SH-SY5Y (cell line): ENCODE measurements at regions not wholly inside any gene's neighbourhood (a gene's known extent, or its start where the extent isn't known, plus 50 kb on each side); places are given as distances from the start of the nearest gene placed in this dataset.

Experiments
- GATA2 ChIP-seq: IDR thresholded peaks from 2 replicates; pipeline ENCODE4 v1.6.1; 2011; ENCODE audit warnings: mild to moderate bottlenecking, low read depth, low read length
- GATA3 ChIP-seq: IDR thresholded peaks from 2 replicates; pipeline ENCODE4 v1.6.1; 2011; ENCODE audit warnings: low read depth, mild to moderate bottlenecking, low read length, moderate library complexity

GRCh38 chr11:134591338-134591737, 179.3 kb upstream of the B3GAT1 start:
- TF ChIP-seq GATA3 (no peak), GATA2 (no peak)

GRCh38 chr11:134589129-134589528, 177.1 kb upstream of the B3GAT1 start:
- TF ChIP-seq GATA3 (no peak), GATA2 (no peak)

DNA sequence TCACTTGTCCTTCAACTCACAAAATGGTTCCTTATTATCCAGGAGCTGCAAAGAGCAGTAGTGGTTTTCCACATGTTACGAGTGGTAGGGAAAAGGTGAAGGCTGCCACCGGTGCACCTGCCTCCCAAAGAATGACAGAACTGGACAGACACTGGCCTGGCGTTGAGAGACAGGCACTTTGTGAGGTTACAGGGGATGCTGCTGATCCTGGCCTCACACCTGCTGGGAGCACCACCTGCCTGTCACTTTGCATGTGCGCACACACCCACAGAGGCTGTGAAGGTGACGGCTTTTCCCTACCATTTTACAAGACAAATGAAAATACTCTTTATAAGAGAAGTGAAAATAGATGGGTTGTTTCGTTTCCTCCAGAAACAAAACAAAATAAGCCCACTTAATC, 175.3 kb upstream of the B3GAT1 start:
- TF ChIP-seq GATA2 (no peak), GATA3 (no peak)

DNA sequence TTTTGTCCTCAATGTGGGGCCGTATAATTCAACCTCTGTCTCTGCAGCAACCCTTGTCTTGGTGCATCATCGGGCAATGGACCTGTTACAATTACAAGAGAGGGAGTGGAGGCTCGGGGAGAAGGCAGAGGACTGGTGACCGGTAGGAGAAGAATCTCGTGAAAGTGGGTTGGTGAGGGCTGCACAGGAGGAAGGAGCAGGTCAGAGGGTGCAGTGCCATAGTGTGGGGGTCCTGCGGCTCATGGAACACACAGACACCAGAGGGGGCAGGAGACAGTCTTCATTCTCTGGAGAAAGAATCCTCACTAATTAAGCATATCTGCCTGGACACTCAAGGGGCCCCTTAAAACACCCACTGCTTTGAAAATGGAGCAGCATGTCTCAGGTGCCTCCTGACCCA, 174.7 kb upstream of the B3GAT1 start:
- no peak for TF ChIP-seq GATA3
- no peak for TF ChIP-seq GATA2

DNA sequence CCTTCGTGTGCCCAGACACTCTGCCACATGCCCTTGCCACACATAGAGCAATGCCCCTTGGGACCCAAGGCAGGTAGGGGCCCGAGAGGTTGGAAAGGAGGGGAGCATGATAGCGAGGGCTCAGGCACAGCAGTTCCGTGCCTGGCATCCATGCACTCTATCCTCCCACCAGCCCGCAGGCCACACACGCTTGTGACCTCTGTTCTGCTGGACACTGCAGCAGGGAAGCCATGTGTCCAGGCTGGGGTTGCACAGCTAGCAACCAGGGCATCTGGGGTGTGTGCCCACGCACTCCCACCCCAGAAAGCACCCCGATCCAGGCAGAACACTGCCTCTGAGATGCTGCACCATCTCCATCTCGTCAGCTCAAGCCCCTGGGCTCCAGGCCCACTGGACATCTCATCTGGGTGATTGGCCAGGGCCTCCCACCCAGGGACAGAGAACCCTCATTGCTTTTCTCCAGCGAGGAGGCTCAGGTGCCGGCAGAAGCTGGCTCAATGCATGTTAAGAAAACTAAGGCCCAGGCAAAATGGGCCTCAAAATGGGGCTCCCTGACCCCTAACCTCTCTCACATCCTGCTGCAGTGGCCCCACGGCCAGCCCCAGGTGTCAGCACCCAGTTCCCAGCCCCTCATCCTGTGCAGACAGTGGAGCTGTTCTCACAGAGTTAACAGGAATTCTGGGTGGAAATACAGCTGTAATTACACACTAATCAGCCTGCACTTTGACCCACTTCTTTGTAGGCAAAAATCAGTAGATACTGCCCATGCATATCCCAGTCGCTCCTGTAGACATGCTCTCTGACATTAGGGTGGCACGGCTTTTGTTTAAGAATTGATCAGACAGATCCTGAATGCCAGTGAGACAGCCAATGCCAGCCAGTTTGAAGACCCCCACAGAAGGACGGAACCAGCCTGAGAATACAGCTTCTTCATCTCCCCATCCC, 173.9 kb upstream of the B3GAT1 start:
- no peak for TF ChIP-seq GATA2
- no peak for TF ChIP-seq GATA3

GRCh38 chr11:134584706-134585445, 172.8 kb upstream of the B3GAT1 start:
- TF ChIP-seq GATA3 (no peak), GATA2 (no peak)

DNA sequence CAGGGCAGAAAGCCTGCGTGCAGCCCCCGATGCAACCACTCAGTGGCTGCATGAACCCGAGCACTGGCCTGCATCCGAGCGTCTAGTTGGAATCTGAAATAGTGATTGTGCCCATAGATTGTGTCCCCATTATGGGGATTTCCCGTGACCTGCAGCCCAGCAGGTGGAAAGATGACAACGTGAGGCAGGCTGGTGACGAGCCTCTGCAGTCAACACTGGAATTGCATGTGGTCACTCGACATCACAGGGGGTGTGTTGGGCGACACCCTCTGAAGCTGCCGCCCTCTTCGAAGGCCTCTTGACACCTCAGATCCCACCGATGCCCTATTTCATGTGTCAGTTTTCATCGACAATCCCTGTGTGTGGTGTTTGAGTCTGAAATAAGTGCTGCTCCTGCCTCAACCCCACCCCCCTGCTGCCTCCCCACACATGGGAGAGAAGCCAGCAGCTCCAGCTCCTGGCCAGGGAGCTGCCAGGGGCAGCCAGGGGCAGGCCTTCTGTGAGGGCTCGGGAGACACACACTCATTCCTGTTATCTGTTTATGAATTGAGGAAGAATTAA, 172.0 kb upstream of the B3GAT1 start:
- TF ChIP-seq GATA3 = no peak

DNA sequence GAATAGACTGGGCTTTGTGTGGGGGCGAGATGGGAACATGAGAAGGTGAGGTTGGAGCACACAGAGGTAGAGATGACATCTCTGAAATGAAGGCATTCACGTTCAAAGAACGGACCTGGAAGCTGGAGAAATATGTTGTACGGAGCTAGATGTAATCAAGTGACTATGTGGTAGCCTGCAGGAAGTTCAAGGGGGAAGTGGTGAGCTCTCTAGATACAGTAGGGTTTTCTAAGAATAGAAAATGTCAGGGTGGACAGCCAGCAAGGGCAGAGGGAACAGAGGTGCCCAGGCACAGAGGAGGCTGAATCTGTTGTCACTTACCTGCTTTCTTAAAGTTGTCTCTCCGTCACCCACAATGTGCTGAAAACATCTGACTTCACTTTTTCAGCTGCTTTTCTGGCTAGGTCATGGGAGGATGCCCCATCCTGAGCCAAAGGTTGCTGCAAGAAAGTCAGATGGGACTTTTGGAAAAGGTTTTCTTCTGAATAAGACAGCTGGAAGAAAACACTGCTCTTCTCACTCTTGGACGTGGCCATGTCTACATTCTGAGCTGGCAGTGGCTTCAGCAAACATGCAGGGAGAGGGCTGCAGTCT, 171.5 kb upstream of the B3GAT1 start:
- TF ChIP-seq GATA3 = no peak
- no peak for TF ChIP-seq GATA2

DNA sequence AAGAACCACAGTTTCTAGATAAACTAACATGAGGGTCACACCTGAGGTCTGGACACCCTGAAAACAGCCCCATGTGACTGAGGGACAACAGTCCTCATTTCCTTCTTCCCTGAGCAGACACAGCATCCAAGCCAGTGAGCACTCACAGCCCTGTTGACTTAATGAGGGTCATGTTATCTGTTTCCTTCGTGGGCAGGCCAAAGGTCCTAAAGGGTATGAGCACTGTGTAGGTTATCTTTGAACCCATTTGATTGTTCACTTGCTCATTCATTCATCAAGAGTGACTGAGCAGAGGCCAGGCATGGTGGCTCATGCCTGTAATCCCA, 170.7 kb upstream of the B3GAT1 start:
- TF ChIP-seq GATA3 = no peak
- TF ChIP-seq GATA2 = no peak

DNA sequence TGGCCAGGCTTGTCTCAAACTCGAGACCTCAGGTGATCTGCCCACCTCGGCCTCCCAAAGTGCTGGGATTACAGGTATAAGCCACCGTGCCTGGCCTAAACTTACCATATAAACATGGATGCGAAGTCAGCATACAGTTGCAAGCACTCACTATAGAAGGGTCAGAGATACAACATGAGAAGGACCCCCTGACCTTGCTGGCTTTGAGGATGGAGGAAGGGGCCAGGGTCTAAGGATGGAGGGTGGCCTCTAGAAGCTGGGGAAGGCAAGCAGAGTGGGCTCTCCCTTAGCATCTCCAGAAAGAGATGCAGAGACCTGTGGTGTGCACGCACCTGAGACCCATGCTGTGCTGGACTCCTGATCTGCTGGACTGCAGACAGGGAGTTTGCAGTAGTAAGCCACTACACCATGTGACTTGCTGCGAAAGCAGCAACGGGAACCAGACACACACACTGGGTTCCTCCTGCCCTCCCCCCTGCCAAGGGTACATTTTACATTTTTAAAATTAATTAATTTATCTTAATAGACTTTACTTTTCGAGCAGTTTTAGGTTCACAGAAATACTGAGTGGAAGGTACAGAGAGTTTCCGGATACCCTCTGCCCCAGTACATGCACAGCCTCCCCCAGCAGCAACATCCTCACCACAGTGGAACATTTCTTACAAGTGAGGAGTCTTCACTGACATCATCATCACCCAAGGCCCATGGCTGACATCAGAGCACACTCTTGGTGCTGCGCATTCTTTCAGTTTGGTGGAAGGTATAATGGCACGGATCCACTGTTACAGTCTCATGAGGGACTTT, 170.1 kb upstream of the B3GAT1 start:
- TF ChIP-seq GATA3 (no peak), GATA2 (no peak)

- no peak for TF ChIP-seq GATA3
- TF ChIP-seq GATA2 = no peak
These were observed 169.1 kb upstream of the B3GAT1 start for GRCh38 chr11:134581121-134581626.

- TF ChIP-seq GATA3 (no peak), GATA2 (no peak)
These were observed 168.6 kb upstream of the B3GAT1 start for GRCh38 chr11:134580610-134580975.

GRCh38 chr11:134579724-134580609, 167.9 kb upstream of the B3GAT1 start:
- peak; percentile 60 for TF ChIP-seq GATA2
- TF ChIP-seq GATA3 = no peak
